Mesothelial cell of epicardium (in vitro differentiated cells): ENCODE measurements at regions not wholly inside any gene's neighbourhood (a gene's known extent, or its start where the extent isn't known, plus 50 kb on each side); places are given as distances from the start of the nearest gene placed in this dataset.

Source experiments
- DNase-seq, 2 experiments: peaks; one replicate each; pipeline ENCODE4 v3.0.0; 2021; ENCODE audit warnings: low spot score in 2 of 2; ENCODE audit not compliant: unreplicated experiment in 2 of 2
- H3K27ac Mint-ChIP-seq: 2 replicates; pipeline ENCODE4 v1.8.0; 2021; ENCODE audit warnings: mixed read lengths
- H3K27me3 Mint-ChIP-seq: 2 replicates; pipeline ENCODE4 v1.8.0; 2021; ENCODE audit warnings: low read depth, mixed read lengths
- H3K36me3 Mint-ChIP-seq: 2 replicates; pipeline ENCODE4 v1.8.0; 2021; ENCODE audit warnings: mixed read lengths
- H3K4me1 Mint-ChIP-seq: 2 replicates; pipeline ENCODE4 v1.8.0; 2021; ENCODE audit warnings: mixed read lengths
- H3K4me3 Mint-ChIP-seq: 2 replicates; pipeline ENCODE4 v1.8.0; 2021; ENCODE audit warnings: mild to moderate bottlenecking, moderate library complexity, mixed read lengths
- H3K9me3 Mint-ChIP-seq: 2 replicates; pipeline ENCODE4 v1.8.0; 2021; ENCODE audit warnings: mixed read lengths
- CTCF ChIP-seq: fragments of 200-600 bp; sonication (generic); IDR thresholded peaks from one replicate; pipeline ENCODE4 v1.5.0; 2021; ENCODE audit warnings: antibody characterized with exemption; ENCODE audit not compliant: unreplicated experiment

- Mint-ChIP-seq H3K27me3 (peaks cover 11% of the 10 kb centered on the region), H3K9me3 (no peaks in the 10 kb centered on the region), H3K36me3 (no peaks in the 10 kb centered on the region), H3K4me3 (no peak overlapping the region), H3K27ac (no peak overlapping the region), H3K4me1 (no peaks in the 10 kb centered on the region)
- no peak for TF ChIP-seq CTCF
- DNase-seq = no peak
These were observed 113.5 kb downstream of the NPIPB5 start for GRCh38 chr16:22624038-22624799.

GRCh38 chr16:22624800-22625533 lies 114.3 kb downstream of the NPIPB5 start:
- no peak for DNase-seq
- H3K36me3 Mint-ChIP-seq = no peaks in the 10 kb centered on the region
- H3K9me3 Mint-ChIP-seq = no peaks in the 10 kb centered on the region
- TF ChIP-seq CTCF = no peak
- H3K27me3 Mint-ChIP-seq = peaks cover 7% of the 10 kb centered on the region
- H3K4me1 Mint-ChIP-seq = no peaks in the 10 kb centered on the region
- H3K27ac Mint-ChIP-seq = no peak overlapping the region
- no peak overlapping the region for H3K4me3 Mint-ChIP-seq

DNA sequence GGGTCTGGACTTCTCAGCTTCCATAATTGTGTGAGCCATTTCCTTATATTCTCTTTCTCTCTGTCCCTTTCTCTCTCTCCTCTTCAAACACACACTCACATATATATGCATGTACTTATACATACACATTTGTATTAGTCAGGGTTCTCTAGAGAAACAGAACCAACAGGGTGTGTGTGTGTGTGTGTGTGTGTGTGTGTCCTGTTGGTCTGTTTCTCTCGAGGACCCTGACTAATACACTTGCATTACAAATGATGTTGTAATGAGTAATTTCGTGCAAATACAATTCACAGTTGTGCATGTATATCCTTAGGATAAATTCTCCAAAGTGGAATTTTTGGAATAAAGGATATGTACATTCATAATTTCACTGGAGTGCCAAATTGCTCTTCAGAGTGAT lies 115.3 kb downstream of the NPIPB5 start:
- no peak for DNase-seq
- Mint-ChIP-seq H3K27me3 (peaks cover under 1% of the 10 kb centered on the region), H3K36me3 (no peaks in the 10 kb centered on the region), H3K4me3 (no peak overlapping the region), H3K9me3 (no peaks in the 10 kb centered on the region), H3K27ac (no peak overlapping the region), H3K4me1 (no peaks in the 10 kb centered on the region)
- no peak for TF ChIP-seq CTCF

DNA sequence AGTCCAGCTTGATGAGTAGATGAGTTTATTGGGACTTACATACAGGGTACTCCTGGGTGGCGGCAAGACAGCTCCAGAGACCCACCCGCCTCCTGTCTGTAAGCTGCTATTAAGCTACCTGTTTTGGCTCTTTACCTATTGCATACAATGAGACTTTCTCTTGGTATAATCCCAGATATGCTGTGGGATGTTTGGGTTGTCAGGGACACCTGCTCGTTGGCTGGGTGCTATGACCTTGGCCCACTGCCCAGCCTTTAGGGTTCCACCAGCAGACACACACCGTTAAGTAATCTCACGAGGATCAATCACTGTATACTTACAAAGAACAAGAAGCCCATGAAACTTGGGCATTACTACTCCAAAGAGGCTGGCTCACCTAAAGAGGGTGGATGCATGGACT lies 116.4 kb downstream of the NPIPB5 start:
- no peaks in the 10 kb centered on the region for H3K27me3 Mint-ChIP-seq
- TF ChIP-seq CTCF = no peak
- H3K27ac Mint-ChIP-seq = no peak overlapping the region
- H3K9me3 Mint-ChIP-seq = no peaks in the 10 kb centered on the region
- no peak overlapping the region for H3K4me3 Mint-ChIP-seq
- DNase-seq = no peak
- no peaks in the 10 kb centered on the region for H3K36me3 Mint-ChIP-seq
- no peaks in the 10 kb centered on the region for H3K4me1 Mint-ChIP-seq

DNA sequence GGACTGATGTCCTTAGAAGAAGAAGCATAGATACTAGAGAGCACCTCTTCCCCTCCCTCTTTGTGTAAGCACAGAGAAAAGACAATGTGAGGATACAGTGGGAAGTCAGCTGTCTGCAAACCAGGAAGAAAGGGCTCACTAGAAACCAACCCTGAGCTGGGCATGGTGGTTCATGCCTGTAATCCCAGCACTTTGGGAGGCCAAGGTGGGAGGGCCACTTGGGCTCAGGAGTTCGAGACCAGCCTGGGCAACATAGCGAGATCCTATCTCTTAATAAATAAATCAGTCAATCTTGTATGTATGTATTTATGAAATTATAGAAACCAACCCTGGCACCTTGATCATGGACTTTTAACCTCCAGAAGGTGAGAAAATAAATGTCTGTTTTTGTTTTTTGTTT lies 118.3 kb downstream of the NPIPB5 start:
- Mint-ChIP-seq H3K4me3 (no peak overlapping the region), H3K4me1 (no peaks in the 10 kb centered on the region), H3K27ac (no peak overlapping the region), H3K27me3 (peaks cover 6% of the 10 kb centered on the region), H3K36me3 (no peaks in the 10 kb centered on the region), H3K9me3 (no peaks in the 10 kb centered on the region)
- TF ChIP-seq CTCF = no peak
- DNase-seq = no peak
